Spinal cord (tissue), 9 donors: ENCODE measurements at regions not wholly inside any gene's neighbourhood (a gene's known extent, or its start where the extent isn't known, plus 50 kb on each side); places are given as distances from the start of the nearest gene placed in this dataset.

Source experiments
- DNase-seq, 6 donors: peaks; one replicate each; pipeline versions ENCODE4 v3.0.0 to v3.0.0-alpha.2; 2013 to 2015; ENCODE audit warnings: low spot score in 6 of 6, low read depth in 4 of 6
- H3K27ac ChIP-seq: one replicate; pipeline ENCODE4 v1.5.1; 2013; ENCODE audit warnings: low read depth, low read length, control low read depth
- H3K27me3 ChIP-seq: one replicate; pipeline ENCODE4 v1.6.1; 2013; ENCODE audit warnings: low read length; ENCODE audit not compliant: control insufficient read depth, insufficient read depth
- H3K36me3 ChIP-seq: one replicate; pipeline ENCODE4 v1.6.1; 2013; ENCODE audit warnings: low read length; ENCODE audit not compliant: control insufficient read depth, insufficient read depth
- H3K4me1 ChIP-seq: one replicate; pipeline ENCODE4 v1.6.1; 2013; ENCODE audit warnings: low read length; ENCODE audit not compliant: control insufficient read depth, insufficient read depth
- H3K4me3 ChIP-seq: one replicate; pipeline ENCODE4 v1.5.1; 2013; ENCODE audit warnings: low read depth, low read length, control low read depth
- H3K9me3 ChIP-seq: one replicate; pipeline ENCODE4 v1.6.1; 2013; ENCODE audit warnings: low read length; ENCODE audit not compliant: control insufficient read depth, insufficient read depth
- WGBS: methylation state at CpG from one replicate; pipeline ENCODE4 v1.1.5; 2013; ENCODE audit warnings: missing lambda C conversion rate; ENCODE audit not compliant: insufficient coverage; 5-methylcytosine and 5-hydroxymethylcytosine counted together
- donor health status: healthy.

- DNase-seq, result no peak
- Histone ChIP-seq H3K36me3 (no peaks in the 10 kb centered on the region), H3K4me3 (no peak overlapping the region), H3K27me3 (no peaks in the 10 kb centered on the region), H3K4me1 (no peaks in the 10 kb centered on the region), H3K9me3 (no peaks in the 10 kb centered on the region), H3K27ac (no peak overlapping the region)
- no CpG with 5 or more reads among the region's 1 CpG for whole genome bisulfite sequencing
These were observed 102.4 kb upstream of the FAM174A start for GRCh38 chr5:100432741-100433140.

GRCh38 chr5:100430268-100431195 is 104.6 kb upstream of the FAM174A start:
- H3K27me3 ChIP-seq, result no peaks in the 10 kb centered on the region
- no peaks in the 10 kb centered on the region for H3K36me3 ChIP-seq
- H3K9me3 ChIP-seq, result peaks cover under 1% of the 10 kb centered on the region
- no peaks in the 10 kb centered on the region for H3K4me1 ChIP-seq
- H3K27ac ChIP-seq, result no peak overlapping the region
- peak in 1 of 6 donors; percentile 46 for DNase-seq
- 26% methylated on average over 3 of the region's 4 CpGs for WGBS
- no peak overlapping the region for H3K4me3 ChIP-seq

GRCh38 chr5:100424787-100425186 is 110.4 kb upstream of the FAM174A start:
- no peak for DNase-seq
- Histone ChIP-seq H3K9me3 (peaks cover 5% of the 10 kb centered on the region), H3K27me3 (no peaks in the 10 kb centered on the region), H3K36me3 (no peaks in the 10 kb centered on the region), H3K4me3 (no peak overlapping the region), H3K27ac (no peak overlapping the region), H3K4me1 (no peaks in the 10 kb centered on the region)
- WGBS, result 90% methylated on average over 2 of the region's 4 CpGs

- Histone ChIP-seq H3K27me3 (no peaks in the 10 kb centered on the region), H3K9me3 (peaks cover 5% of the 10 kb centered on the region), H3K36me3 (no peaks in the 10 kb centered on the region), H3K4me1 (no peaks in the 10 kb centered on the region), H3K27ac (no peak overlapping the region), H3K4me3 (no peak overlapping the region)
- no peak for DNase-seq
- no CpG with 5 or more reads among the region's 4 CpGs for WGBS
These were observed 111.2 kb upstream of the FAM174A start for GRCh38 chr5:100424017-100424416.

DNA sequence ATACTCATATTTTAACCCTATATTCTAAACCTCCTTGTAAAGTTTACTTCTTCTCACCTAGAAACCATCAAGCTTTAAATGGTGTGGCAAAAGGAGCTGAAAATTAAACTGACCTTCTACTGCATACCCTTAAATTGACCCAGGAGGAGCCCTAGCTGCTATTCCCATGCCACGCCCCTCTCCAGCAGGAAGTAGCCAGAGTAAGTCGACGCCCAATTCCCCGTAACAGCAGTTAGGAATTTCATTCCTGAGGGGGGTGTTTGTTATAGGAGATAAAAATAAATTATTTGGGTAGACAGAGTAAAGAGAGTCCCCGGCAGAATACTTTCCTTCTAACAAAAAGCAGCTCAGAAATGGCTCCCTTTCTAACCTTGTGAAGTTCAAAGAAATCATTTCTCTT is 111.8 kb upstream of the FAM174A start:
- Histone ChIP-seq H3K27ac (no peak overlapping the region), H3K27me3 (no peaks in the 10 kb centered on the region), H3K9me3 (peaks cover 5% of the 10 kb centered on the region), H3K4me1 (no peaks in the 10 kb centered on the region), H3K36me3 (no peaks in the 10 kb centered on the region), H3K4me3 (no peak overlapping the region)
- DNase-seq, result no peak
- no CpG with 5 or more reads among the region's 5 CpGs for WGBS

DNA sequence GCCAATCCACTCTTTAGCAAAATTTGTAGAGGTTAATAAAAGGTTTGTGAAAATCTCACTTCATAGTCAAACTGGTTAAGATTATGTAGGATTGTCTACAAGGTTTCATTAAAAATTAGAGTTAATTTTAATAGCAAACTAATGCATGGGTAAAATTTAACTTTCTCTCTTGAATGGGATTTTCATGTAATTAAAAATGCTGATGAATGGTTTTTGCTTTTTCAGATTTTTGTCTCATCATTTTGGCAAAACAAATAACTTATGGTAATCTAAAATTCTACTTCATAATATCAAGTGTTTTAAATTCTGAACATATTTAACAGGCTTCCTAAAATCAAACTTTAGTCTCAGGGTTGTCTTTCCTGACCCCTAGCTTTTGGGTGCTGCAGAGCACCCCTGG is 113.8 kb upstream of the FAM174A start:
- H3K4me3 ChIP-seq, result no peak overlapping the region
- H3K36me3 ChIP-seq, result no peaks in the 10 kb centered on the region
- H3K4me1 ChIP-seq, result no peaks in the 10 kb centered on the region
- no peak overlapping the region for H3K27ac ChIP-seq
- H3K9me3 ChIP-seq, result peaks cover 5% of the 10 kb centered on the region
- DNase-seq, result no peak
- H3K27me3 ChIP-seq, result no peaks in the 10 kb centered on the region

DNA sequence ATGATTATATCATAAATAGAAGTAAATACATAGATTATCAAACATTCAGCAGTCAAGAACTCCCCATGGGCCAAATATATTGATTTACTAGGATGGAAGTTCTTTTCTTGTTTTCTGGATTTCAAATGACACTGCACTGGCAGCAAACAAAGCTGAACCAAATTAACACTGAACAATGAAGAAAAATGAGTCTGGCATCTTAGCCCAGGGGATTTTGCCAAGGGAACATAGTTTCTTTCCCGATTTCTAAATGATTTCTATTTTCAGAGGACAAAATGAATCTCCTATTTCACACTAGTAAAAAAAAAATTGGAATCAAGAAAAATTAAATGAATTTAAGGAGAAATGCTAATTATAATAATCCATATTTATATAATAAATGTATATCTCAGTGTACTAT is 116.9 kb upstream of the FAM174A start:
- Histone ChIP-seq H3K27ac (no peak overlapping the region), H3K36me3 (no peaks in the 10 kb centered on the region), H3K27me3 (no peaks in the 10 kb centered on the region), H3K4me3 (no peak overlapping the region), H3K9me3 (no peaks in the 10 kb centered on the region), H3K4me1 (no peaks in the 10 kb centered on the region)
- peak in 1 of 6 donors; percentile 63 for DNase-seq
- WGBS, result no CpG with 5 or more reads among the region's 1 CpG

DNA sequence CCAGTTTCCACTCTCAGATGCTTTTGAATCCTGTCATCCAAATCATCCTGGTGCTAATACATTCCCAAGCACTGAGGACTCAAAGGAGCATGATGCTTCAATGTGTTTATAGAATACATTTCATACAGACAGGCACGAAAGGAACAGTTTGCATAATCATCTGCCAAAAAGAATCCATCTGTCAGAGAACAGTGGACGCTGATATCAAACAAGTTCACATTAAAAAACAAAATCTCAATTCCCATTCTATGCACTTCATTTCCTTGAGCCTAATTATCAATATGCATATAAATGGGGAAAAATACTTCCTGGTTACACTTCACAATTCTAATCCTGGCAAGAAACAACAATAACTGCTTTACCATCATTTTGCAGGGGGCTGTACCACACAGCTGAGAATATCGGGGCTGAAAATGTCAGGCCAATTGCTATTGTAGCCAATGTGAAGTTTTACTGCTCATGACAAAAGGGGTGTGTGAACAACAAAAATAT is 125.5 kb upstream of the FAM174A start:
- no peaks in the 10 kb centered on the region for H3K36me3 ChIP-seq
- no peaks in the 10 kb centered on the region for H3K9me3 ChIP-seq
- H3K4me3 ChIP-seq, result no peak overlapping the region
- no peaks in the 10 kb centered on the region for H3K27me3 ChIP-seq
- no peaks in the 10 kb centered on the region for H3K4me1 ChIP-seq
- DNase-seq, result peak in 2 of 6 donors; percentile 71 to 89
- WGBS, result no CpG with 5 or more reads among the region's 3 CpGs
- H3K27ac ChIP-seq, result no peak overlapping the region

- Histone ChIP-seq H3K4me3 (no peak overlapping the region), H3K36me3 (no peaks in the 10 kb centered on the region), H3K9me3 (no peaks in the 10 kb centered on the region), H3K4me1 (no peaks in the 10 kb centered on the region), H3K27ac (no peak overlapping the region), H3K27me3 (no peaks in the 10 kb centered on the region)
- WGBS, result 86% methylated on average over 1 of the region's 3 CpGs
- DNase-seq, result no peak
These were observed 128.1 kb upstream of the FAM174A start for GRCh38 chr5:100407053-100407452.

DNA sequence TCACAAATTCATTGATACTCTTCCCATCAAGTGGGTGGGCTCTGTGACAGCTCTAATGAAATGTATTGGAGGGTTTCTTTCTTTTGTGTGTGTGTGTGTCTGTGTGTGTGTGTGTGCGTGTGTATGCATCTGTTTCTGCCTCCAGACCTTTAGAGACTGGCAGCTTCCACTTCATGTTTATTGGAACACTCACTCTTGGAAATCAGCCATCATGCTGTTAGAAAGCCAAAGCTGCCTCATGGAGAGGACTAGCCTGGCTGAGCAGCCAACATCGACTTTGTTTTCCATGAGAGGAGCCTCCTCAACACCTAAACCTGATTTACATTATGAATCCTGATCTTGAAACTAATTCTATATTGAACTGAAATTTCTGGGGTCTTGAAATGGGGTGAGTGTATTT is 128.5 kb upstream of the FAM174A start:
- Histone ChIP-seq H3K27ac (no peak overlapping the region), H3K36me3 (no peaks in the 10 kb centered on the region), H3K9me3 (no peaks in the 10 kb centered on the region), H3K27me3 (no peaks in the 10 kb centered on the region), H3K4me3 (no peak overlapping the region), H3K4me1 (no peaks in the 10 kb centered on the region)
- WGBS, result no CpG with 5 or more reads among the region's 2 CpGs
- DNase-seq, result peak in 3 of 6 donors; percentile 48 to 92 (median 72)
